Breast epithelium (tissue), 3 donors: ENCODE measurements at regions not wholly inside any gene's neighbourhood (a gene's known extent, or its start where the extent isn't known, plus 50 kb on each side); places are given as distances from the start of the nearest gene placed in this dataset.

Source experiments
- POLR2A ChIP-seq: fragments of 450-650 bp; IDR thresholded peaks from one replicate; pipeline ENCODE4 v1.6.1; 2016; ENCODE audit warnings: antibody characterized with exemption, mild to moderate bottlenecking, moderate library complexity
- TF ChIP-seq, protein P1 (sequence below), 3 donors: fragments of 450-650 bp; IDR thresholded peaks; one replicate each; pipeline ENCODE4 v1.5.1; 2016 to 2017; ENCODE audit warnings: antibody characterized with exemption in 3 of 3, mild to moderate bottlenecking in 3 of 3, moderate library complexity in 3 of 3

DNA sequence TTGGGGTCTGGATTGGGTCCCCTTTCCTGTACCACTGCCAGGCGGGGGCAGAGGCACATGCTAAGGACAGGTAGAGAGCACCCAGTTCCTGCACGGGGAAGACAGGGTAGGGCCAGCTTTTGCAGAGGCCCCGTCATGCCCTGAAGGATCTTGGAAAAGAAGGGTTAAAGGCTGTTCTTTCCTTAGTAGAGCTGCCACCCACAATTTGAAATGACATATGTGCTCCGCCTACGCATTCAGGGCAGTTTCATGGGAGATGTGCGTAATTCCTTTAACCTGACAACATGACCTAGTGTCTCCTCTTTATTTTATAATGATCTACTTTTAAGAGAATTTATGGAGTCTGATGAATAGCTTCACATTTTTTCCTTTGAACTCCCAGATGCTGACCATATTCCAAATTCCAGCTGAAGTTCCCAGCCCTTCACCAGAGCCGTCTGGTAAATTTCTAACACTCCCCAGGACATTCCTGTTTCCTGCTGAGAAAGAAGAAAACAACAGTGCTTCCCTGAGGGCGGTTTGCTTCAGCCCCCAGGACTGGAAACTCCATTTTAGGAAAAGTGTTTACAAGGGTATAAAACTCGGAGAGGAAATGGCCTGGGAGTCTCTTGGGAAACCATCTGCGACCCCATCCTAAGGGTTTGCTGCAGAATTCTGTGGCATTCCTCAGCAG, 58.9 kb upstream of the PLEKHG3 start:
- TF ChIP-seq, protein P1, sequence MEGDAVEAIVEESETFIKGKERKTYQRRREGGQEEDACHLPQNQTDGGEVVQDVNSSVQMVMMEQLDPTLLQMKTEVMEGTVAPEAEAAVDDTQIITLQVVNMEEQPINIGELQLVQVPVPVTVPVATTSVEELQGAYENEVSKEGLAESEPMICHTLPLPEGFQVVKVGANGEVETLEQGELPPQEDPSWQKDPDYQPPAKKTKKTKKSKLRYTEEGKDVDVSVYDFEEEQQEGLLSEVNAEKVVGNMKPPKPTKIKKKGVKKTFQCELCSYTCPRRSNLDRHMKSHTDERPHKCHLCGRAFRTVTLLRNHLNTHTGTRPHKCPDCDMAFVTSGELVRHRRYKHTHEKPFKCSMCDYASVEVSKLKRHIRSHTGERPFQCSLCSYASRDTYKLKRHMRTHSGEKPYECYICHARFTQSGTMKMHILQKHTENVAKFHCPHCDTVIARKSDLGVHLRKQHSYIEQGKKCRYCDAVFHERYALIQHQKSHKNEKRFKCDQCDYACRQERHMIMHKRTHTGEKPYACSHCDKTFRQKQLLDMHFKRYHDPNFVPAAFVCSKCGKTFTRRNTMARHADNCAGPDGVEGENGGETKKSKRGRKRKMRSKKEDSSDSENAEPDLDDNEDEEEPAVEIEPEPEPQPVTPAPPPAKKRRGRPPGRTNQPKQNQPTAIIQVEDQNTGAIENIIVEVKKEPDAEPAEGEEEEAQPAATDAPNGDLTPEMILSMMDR (IDR thresholded peaks at IDR 0.05), result no peak
- no peak for TF ChIP-seq POLR2A
